ENCODE measurements at regions not wholly inside any gene's neighbourhood (a gene's known extent, or its start where the extent isn't known, plus 50 kb on each side); places are given as distances from the start of the nearest gene placed in this dataset.

DNA sequence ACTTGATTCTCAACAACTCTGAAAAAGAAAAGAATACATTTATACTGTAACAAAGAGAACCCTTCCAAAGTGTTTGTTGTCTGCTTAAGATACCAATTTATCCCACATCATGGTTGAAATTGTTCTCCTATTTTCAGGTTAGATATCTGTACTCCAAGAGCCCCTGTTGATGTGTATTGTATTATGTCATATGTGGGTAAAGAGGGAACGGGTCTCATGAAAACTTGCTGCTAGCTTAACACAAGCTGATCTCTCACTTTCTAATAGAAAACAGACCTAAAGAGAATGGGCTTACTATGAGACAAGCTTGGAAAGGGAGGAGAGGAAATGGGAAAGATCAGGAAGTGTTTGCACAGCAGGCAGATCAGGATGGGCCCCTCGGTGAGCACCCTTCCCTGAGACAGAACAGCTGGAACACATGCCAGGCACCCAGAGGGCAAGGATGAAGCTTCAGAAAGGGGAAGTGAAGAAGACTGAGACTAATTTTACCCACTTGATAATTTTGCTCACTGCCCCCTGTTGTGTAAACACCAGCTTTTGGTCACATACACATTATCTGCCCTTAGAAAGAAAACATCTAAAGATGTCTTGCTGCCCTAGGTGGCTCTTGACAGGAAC is 747.9 kb upstream of the CCDC54 start:
- H3K9ac ChIP-seq (ENCODE audit: low read length), result no peak overlapping the region
- H3K27me3 ChIP-seq (ENCODE audit: insufficient read depth, low read length), result no peaks in the 10 kb centered on the region
- H3K18ac ChIP-seq (ENCODE audit: low read length), result no peak overlapping the region
- no peak overlapping the region for H3K23ac ChIP-seq (ENCODE audit: low read length)
- H2BK5ac ChIP-seq (ENCODE audit: low read depth, low read length, poor library complexity), result no peak overlapping the region
- no peak overlapping the region for H3K4ac ChIP-seq (ENCODE audit: low read depth, low read length)
- no peak overlapping the region for H4K8ac ChIP-seq (ENCODE audit: low read depth, low read length)
- no peaks in the 10 kb centered on the region for H3K4me1 ChIP-seq (ENCODE audit: control insufficient read depth in 1 of 2, insufficient read depth in 2 of 2, low read length in 2 of 2)
- no peak overlapping the region for H3K14ac ChIP-seq (ENCODE audit: low read length)
- H2AK5ac ChIP-seq (ENCODE audit: low read length), result no peak overlapping the region
- H3K79me2 ChIP-seq (ENCODE audit: control insufficient read depth, insufficient read depth, low read length, poor library complexity), result no peaks in the 10 kb centered on the region
- peak in 1 of 2 donors; percentile 75 for DNase-seq
- WGBS (ENCODE audit: extremely low coverage, insufficient coverage, insufficient read length), result no CpG with 5 or more reads among the region's 2 CpGs
- no peak overlapping the region for H3K4me2 ChIP-seq (ENCODE audit: low read length)
- H4K12ac ChIP-seq (ENCODE audit: low read depth, low read length), result no peak overlapping the region
- H3K79me1 ChIP-seq (ENCODE audit: low read length), result no peaks in the 10 kb centered on the region
- no peak overlapping the region for H4K91ac ChIP-seq (ENCODE audit: low read depth, low read length)
- H3K36me3 ChIP-seq (ENCODE audit: control insufficient read depth in 1 of 2, insufficient read depth in 2 of 2, low read length in 2 of 2), result no peaks in the 10 kb centered on the region
- no peak overlapping the region for H2AFZ ChIP-seq (ENCODE audit: insufficient read depth, low read length, poor library complexity)
- H2BK12ac ChIP-seq (ENCODE audit: low read length), result no peak overlapping the region
- H3K9me3 ChIP-seq (ENCODE audit: insufficient read depth, low read depth, low read length), result no peaks in the 10 kb centered on the region
- no peak overlapping the region for H3K27ac ChIP-seq (ENCODE audit: low read depth, low read length)
- no peak overlapping the region for H2BK120ac ChIP-seq (ENCODE audit: insufficient read depth, low read length, poor library complexity)
- no peak overlapping the region for H3K4me3 ChIP-seq (ENCODE audit: low read depth, low read length)

DNA sequence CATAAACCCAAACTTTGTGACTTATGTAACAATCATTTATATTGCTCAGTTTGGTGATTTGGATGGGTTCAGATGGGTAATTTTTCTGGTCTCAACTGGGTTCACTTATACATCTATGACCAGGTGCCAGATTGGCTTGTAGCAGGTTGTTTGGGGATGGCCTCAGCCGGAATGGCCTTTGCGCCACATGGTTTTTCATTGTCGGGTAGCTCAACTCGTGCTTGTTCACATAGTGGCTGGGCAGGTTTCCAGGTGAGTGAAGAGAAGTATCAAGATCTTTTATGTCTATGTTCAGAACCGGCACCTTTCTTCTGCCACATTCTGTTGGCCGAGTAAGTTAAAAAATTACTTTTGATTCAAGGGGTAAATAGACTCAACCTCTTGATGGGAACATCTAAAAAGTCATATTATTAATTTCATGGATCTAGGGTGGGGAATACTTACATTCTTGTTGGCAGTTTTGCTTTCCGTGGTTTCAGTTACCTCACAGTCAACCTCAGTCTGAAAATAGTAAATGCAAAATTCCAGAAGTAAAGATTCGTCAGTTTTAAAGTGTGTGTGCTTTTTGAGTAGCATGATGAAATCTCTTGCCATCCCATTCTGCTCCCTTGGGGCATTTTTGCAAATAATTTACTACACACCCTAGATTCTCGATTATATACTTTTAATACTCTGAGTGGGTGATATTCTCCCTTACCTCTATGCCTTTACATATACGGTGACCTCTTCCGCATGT is 745.7 kb upstream of the CCDC54 start:
- no peak overlapping the region for H3K4me3 ChIP-seq (ENCODE audit: low read depth, low read length)
- H4K12ac ChIP-seq (ENCODE audit: low read depth, low read length), result no peak overlapping the region
- no peak overlapping the region for H2AK5ac ChIP-seq (ENCODE audit: low read length)
- no peak overlapping the region for H3K27ac ChIP-seq (ENCODE audit: low read depth, low read length)
- WGBS (ENCODE audit: extremely low coverage, insufficient coverage, insufficient read length), result no CpG with 5 or more reads among the region's 11 CpGs
- no peak overlapping the region for H3K4ac ChIP-seq (ENCODE audit: low read depth, low read length)
- H3K23ac ChIP-seq (ENCODE audit: low read length), result no peak overlapping the region
- DNase-seq, result no peak
- no peaks in the 10 kb centered on the region for H3K27me3 ChIP-seq (ENCODE audit: insufficient read depth, low read length)
- H3K9ac ChIP-seq (ENCODE audit: low read length), result no peak overlapping the region
- H2BK5ac ChIP-seq (ENCODE audit: low read depth, low read length, poor library complexity), result no peak overlapping the region
- no peak overlapping the region for H4K8ac ChIP-seq (ENCODE audit: low read depth, low read length)
- no peak overlapping the region for H4K91ac ChIP-seq (ENCODE audit: low read depth, low read length)
- H3K4me1 ChIP-seq (ENCODE audit: control insufficient read depth in 1 of 2, insufficient read depth in 2 of 2, low read length in 2 of 2), result no peaks in the 10 kb centered on the region
- no peak overlapping the region for H2BK12ac ChIP-seq (ENCODE audit: low read length)
- no peaks in the 10 kb centered on the region for H3K9me3 ChIP-seq (ENCODE audit: insufficient read depth, low read depth, low read length)
- no peaks in the 10 kb centered on the region for H3K79me1 ChIP-seq (ENCODE audit: low read length)
- H3K36me3 ChIP-seq (ENCODE audit: control insufficient read depth in 1 of 2, insufficient read depth in 2 of 2, low read length in 2 of 2), result no peaks in the 10 kb centered on the region
- no peak overlapping the region for H3K4me2 ChIP-seq (ENCODE audit: low read length)
- H3K79me2 ChIP-seq (ENCODE audit: control insufficient read depth, insufficient read depth, low read length, poor library complexity), result no peaks in the 10 kb centered on the region
- H2BK120ac ChIP-seq (ENCODE audit: insufficient read depth, low read length, poor library complexity), result peak overlapping the region; percentile 43
- H3K14ac ChIP-seq (ENCODE audit: low read length), result no peak overlapping the region
- no peak overlapping the region for H3K18ac ChIP-seq (ENCODE audit: low read length)
- no peak overlapping the region for H2AFZ ChIP-seq (ENCODE audit: insufficient read depth, low read length, poor library complexity)

DNA sequence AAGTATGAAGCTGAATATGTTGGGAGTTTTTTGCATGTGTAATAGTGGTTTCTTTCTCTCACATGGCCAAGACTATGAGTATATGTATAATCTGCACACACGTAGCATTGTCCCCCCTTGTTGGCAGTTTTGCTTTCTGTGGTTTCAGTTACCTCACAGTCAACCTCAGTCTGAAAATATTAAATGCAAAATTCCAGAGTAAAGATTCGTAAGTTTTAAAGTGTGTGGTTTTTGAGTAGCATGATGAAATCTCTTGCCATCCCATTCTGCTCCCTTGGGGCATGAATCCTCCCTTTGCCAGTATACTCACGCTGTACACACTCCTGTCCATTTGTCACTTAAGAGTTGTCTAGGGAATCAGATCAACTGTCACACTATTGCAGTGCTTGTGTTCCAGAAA is 742.0 kb upstream of the CCDC54 start:
- Histone ChIP-seq H2BK5ac (ENCODE audit: low read depth, low read length, poor library complexity) (no peak overlapping the region), H3K4me2 (ENCODE audit: low read length) (no peak overlapping the region), H3K14ac (ENCODE audit: low read length) (no peak overlapping the region), H4K91ac (ENCODE audit: low read depth, low read length) (no peak overlapping the region), H2AFZ (ENCODE audit: insufficient read depth, low read length, poor library complexity) (no peak overlapping the region), H3K4ac (ENCODE audit: low read depth, low read length) (no peak overlapping the region), H3K23ac (ENCODE audit: low read length) (no peak overlapping the region), H2BK12ac (ENCODE audit: low read length) (no peak overlapping the region), H3K27me3 (ENCODE audit: insufficient read depth, low read length) (no peaks in the 10 kb centered on the region), H4K8ac (ENCODE audit: low read depth, low read length) (no peak overlapping the region), H3K9me3 (ENCODE audit: insufficient read depth, low read depth, low read length) (no peaks in the 10 kb centered on the region), H3K79me2 (ENCODE audit: control insufficient read depth, insufficient read depth, low read length, poor library complexity) (no peaks in the 10 kb centered on the region), H3K4me3 (ENCODE audit: low read depth, low read length) (no peak overlapping the region), H3K79me1 (ENCODE audit: low read length) (no peaks in the 10 kb centered on the region), H3K36me3 (ENCODE audit: control insufficient read depth in 1 of 2, insufficient read depth in 2 of 2, low read length in 2 of 2) (no peaks in the 10 kb centered on the region), H2AK5ac (ENCODE audit: low read length) (no peak overlapping the region), H3K27ac (ENCODE audit: low read depth, low read length) (no peak overlapping the region), H4K12ac (ENCODE audit: low read depth, low read length) (no peak overlapping the region), H3K9ac (ENCODE audit: low read length) (no peak overlapping the region), H3K18ac (ENCODE audit: low read length) (no peak overlapping the region), H2BK120ac (ENCODE audit: insufficient read depth, low read length, poor library complexity) (no peak overlapping the region), H3K4me1 (ENCODE audit: control insufficient read depth in 1 of 2, insufficient read depth in 2 of 2, low read length in 2 of 2) (no peaks in the 10 kb centered on the region)
- peak in 1 of 2 donors; percentile 12 for DNase-seq
- no CpG with 5 or more reads among the region's 3 CpGs for WGBS (ENCODE audit: extremely low coverage, insufficient coverage, insufficient read length)

DNA sequence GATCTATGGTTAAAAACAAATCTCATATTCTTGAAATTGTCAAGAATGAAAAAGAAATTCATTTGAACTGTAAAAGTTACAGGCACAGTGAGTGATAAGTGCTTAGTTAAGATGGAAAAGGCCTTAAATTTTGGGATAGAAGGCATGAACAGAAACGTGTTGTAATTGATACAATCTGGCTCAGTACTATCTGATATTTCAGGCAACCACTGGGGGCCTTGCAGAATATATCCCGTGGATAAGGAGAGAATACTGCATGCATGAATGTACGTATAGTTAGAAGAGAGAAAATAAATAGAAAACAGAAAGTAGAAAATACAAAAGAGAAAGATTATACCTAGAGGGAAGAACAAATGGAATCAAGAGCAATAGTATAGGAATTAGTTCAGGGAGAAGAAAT is 741.4 kb upstream of the CCDC54 start:
- Histone ChIP-seq H3K36me3 (ENCODE audit: control insufficient read depth in 1 of 2, insufficient read depth in 2 of 2, low read length in 2 of 2) (no peaks in the 10 kb centered on the region), H3K4me1 (ENCODE audit: control insufficient read depth in 1 of 2, insufficient read depth in 2 of 2, low read length in 2 of 2) (no peaks in the 10 kb centered on the region), H2BK5ac (ENCODE audit: low read depth, low read length, poor library complexity) (no peak overlapping the region), H3K79me2 (ENCODE audit: control insufficient read depth, insufficient read depth, low read length, poor library complexity) (no peaks in the 10 kb centered on the region), H4K12ac (ENCODE audit: low read depth, low read length) (no peak overlapping the region), H3K79me1 (ENCODE audit: low read length) (no peaks in the 10 kb centered on the region), H3K4me2 (ENCODE audit: low read length) (no peak overlapping the region), H3K23ac (ENCODE audit: low read length) (no peak overlapping the region), H3K27me3 (ENCODE audit: insufficient read depth, low read length) (no peaks in the 10 kb centered on the region), H2AFZ (ENCODE audit: insufficient read depth, low read length, poor library complexity) (no peak overlapping the region), H3K9me3 (ENCODE audit: insufficient read depth, low read depth, low read length) (no peaks in the 10 kb centered on the region), H3K27ac (ENCODE audit: low read depth, low read length) (no peak overlapping the region), H3K14ac (ENCODE audit: low read length) (no peak overlapping the region), H2BK120ac (ENCODE audit: insufficient read depth, low read length, poor library complexity) (no peak overlapping the region), H3K4me3 (ENCODE audit: low read depth, low read length) (no peak overlapping the region), H3K9ac (ENCODE audit: low read length) (no peak overlapping the region), H2AK5ac (ENCODE audit: low read length) (no peak overlapping the region), H3K18ac (ENCODE audit: low read length) (no peak overlapping the region), H3K4ac (ENCODE audit: low read depth, low read length) (no peak overlapping the region), H4K8ac (ENCODE audit: low read depth, low read length) (no peak overlapping the region), H4K91ac (ENCODE audit: low read depth, low read length) (no peak overlapping the region), H2BK12ac (ENCODE audit: low read length) (no peak overlapping the region)
- no CpG with 5 or more reads among the region's 3 CpGs for WGBS (ENCODE audit: extremely low coverage, insufficient coverage, insufficient read length)
- no peak for DNase-seq

Data from trophoblast cell (in vitro differentiated cells and primary cell).